MM.1S (cell line): ENCODE measurements at regions not wholly inside any gene's neighbourhood (a gene's known extent, or its start where the extent isn't known, plus 50 kb on each side); places are given as distances from the start of the nearest gene placed in this dataset.

Source experiments
- CTCF ChIP-seq: fragments of 300-600 bp; sonication (generic); IDR thresholded peaks from 2 replicates; pipeline ENCODE4 v1.5.1; 2016; ENCODE audit warnings: antibody characterized with exemption, low read length, mixed read lengths
- EZH2 ChIP-seq: fragments of 300-600 bp; sonication (generic); optimal IDR thresholded peaks from 2 replicates; pipeline ENCODE3; 2017; ENCODE audit warnings: low read depth, mild to moderate bottlenecking, antibody characterized with exemption, low read length, mixed read lengths
- EZH2phosphoT487 ChIP-seq: fragments of 300-600 bp; sonication (generic); IDR thresholded peaks from 2 replicates; pipeline ENCODE4 v1.6.1; 2018; ENCODE audit warnings: antibody characterized with exemption, low read length

DNA sequence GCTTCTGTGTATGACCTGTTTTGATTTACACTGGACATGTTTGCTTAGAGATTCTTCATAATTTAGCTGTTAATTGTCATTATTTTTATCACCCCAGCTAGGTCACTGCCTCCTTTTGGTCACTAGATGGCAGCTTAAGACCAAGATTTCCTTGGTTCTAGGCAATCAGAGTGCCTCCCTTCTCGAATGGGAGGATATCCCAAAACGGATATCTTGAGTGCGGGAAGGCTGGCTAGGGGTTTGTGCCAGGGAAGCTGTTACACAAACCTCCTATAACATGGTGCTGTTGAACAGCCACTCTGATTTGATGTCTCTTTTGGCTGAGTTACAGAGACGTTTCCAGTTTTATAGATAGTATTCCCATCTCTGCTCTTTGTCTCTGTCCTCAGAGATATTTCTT is 283.5 kb downstream of the S1PR1 start:
- TF ChIP-seq CTCF (peak; percentile 63), EZH2 (no peak), EZH2phosphoT487 (no peak)
